ENCODE measurements at regions not wholly inside any gene's neighbourhood (a gene's known extent, or its start where the extent isn't known, plus 50 kb on each side); places are given as distances from the start of the nearest gene placed in this dataset.
A peak's percentile ranks its signal among the peaks of the same experiment; 100 is the strongest.
"Not testable (repeated sequence)": the region's sequence is repeated elsewhere in the genome, so short reads cannot be mapped to it uniquely, and the experiment has no call there.

DNA sequence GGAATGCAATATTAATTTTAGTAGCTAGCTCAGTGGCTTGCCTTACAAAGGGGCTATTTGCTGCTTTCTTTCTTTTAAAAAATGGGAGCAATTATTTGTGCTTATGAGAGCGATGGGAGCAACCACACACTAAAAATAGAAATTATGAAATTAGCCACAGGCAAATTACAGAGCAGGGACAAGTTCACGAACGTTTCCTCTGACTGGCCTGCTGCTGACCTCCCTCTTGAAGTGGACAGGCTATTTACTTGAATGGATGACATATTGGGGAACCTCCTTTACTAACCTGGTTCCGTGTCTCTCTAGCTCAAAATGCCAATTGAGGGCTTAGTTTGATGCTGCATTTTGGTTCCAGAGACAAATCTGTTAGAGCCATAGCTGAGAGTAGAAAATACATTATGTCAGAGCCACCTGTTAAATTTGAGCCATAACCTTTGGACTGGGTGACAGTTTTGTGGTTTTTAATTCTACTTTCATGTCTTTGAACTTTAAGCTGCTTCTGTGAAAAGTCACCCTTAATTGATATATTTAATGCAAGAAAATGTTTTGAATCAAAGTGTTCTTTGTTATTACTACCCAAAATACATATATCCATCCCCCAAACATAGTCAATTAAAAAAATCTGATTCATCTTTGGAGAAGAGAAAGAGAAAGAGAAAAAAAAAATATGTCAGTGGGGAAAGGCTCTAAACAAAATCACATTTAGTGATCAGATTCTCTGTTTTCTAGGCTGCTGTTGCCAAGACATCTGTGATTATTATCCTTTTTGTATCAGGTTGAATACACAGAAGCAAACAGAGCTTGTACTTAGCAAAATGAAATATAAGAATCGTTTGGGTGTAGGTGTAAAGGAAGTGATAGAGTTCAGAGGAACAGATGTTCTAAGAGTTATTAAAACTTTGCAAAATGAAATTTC lies 351.9 kb downstream of the ADGRL2 start:
- no peak overlapping the region for H3K4me3 ChIP-seq (ENCODE audit: low read length)
- no peak for DNase-seq (ENCODE audit: low read depth)
- TF ChIP-seq, protein P1, sequence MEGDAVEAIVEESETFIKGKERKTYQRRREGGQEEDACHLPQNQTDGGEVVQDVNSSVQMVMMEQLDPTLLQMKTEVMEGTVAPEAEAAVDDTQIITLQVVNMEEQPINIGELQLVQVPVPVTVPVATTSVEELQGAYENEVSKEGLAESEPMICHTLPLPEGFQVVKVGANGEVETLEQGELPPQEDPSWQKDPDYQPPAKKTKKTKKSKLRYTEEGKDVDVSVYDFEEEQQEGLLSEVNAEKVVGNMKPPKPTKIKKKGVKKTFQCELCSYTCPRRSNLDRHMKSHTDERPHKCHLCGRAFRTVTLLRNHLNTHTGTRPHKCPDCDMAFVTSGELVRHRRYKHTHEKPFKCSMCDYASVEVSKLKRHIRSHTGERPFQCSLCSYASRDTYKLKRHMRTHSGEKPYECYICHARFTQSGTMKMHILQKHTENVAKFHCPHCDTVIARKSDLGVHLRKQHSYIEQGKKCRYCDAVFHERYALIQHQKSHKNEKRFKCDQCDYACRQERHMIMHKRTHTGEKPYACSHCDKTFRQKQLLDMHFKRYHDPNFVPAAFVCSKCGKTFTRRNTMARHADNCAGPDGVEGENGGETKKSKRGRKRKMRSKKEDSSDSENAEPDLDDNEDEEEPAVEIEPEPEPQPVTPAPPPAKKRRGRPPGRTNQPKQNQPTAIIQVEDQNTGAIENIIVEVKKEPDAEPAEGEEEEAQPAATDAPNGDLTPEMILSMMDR (IDR thresholded peaks at IDR 0.05; ENCODE audit: insufficient read depth, low read depth, low read length, missing control alignments): no peak

DNA sequence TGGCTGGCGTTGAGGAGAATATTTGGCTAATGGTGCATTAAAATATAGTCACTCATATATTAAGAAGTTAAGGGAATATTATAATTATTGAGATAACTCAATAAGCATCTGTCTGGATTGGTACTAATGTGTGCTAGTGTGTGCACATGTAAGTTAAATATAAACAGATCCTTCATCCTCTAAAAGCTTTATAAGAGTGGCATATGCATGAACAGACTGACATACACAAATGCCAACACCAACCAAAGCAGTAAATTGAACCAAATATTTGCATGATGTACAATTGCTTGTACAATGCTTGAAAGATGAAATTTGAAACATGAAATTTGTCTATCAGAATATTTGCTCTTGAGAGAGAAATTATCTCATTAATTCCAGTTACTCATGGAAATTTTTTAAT lies 344.9 kb downstream of the ADGRL2 start:
- no peak overlapping the region for H3K4me3 ChIP-seq (ENCODE audit: low read length)
- TF ChIP-seq, protein P1 (IDR thresholded peaks at IDR 0.05; ENCODE audit: insufficient read depth, low read depth, low read length, missing control alignments): no peak
- no peak for DNase-seq (ENCODE audit: low read depth)

DNA sequence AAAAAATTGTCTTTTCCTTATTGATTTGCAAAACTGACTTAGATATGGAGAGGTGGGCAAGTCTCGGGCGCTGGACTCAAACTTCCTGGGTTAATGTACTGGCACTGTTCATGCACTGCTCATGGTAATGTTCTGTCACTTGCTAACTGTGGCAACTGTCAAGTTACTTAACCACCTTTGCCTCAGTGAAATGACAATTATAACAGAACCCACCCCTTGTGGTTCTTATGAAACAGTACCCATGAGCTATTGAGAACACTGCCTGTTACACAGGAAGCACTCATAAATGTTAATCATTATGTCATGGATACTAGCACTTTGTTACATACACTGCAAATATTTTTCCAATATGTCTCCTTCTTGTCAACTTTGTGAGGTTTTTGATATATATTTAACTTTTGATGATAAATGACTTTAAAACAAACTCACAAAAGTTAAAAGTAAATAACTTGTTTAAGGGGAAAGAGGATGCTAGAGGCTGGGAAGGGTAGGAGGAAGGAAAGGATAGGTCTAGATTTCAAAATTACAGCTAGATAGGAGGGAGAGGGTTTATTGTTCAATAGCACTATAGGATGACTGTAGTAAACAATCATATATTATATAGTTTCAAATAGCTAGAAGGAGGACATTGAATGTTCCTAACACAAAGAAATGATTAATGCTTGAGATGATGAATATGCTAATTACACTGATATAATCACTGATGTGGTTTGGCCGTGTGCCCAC lies 342.5 kb downstream of the ADGRL2 start:
- TF ChIP-seq, protein P1 (IDR thresholded peaks at IDR 0.05; ENCODE audit: insufficient read depth, low read depth, low read length, missing control alignments): no peak
- no peak for DNase-seq (ENCODE audit: low read depth)
- no peak overlapping the region for H3K4me3 ChIP-seq (ENCODE audit: low read length)

DNA sequence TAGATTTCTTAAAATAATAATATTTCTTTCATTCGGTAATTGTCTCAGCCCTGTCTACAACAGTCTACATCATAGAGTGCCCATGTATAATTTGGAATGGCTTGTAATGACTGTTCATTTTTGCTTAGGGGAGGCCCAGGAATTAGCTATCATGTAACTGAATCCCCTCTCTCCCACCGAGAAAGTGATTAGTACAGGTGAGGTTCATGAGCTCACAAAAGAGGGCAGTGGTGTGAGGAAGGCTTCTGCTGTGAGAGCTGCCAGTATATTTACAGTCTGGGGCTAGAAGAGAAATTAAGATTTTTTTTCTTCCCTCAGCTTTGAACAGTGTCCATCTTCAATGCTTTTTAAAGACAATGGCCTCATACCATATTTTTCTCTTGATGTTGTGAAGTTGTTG lies 340.7 kb downstream of the ADGRL2 start:
- no peak overlapping the region for H3K4me3 ChIP-seq (ENCODE audit: low read length)
- no peak for DNase-seq (ENCODE audit: low read depth)

DNA sequence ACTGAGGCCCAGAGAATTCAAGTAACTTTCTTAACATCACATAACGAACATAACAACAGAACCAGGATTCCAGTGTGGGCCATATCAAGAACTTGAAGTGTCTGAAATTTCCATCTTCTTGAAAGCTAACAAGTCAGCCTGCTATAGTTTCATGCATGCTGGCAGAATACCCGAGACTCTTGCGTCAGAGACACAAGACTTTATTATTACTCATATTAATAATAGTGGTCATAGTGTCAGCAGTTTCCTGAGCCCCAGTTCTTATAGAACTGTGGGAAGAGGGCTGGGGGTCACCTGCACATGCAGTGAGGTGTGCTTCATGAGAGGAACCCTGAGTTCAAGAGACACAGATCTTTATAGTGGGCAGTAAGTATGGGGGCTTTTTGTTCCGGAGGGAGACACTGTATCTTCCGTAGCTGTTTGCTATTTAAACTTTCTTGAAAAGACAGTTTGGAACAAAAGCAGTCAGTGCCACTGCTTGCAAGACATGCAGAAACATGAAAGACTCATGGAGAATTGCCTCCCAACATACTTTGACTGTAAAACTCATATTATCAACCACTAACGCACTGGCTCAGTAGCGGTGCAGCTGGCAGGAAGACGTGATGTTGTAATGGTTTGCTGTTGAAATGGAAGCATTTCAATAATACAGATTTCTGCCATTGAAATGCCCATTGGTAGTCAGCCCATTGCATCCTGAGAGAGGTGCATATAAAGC lies 339.2 kb downstream of the ADGRL2 start:
- TF ChIP-seq, protein P1 (IDR thresholded peaks at IDR 0.05; ENCODE audit: insufficient read depth, low read depth, low read length, missing control alignments): no peak
- peak; percentile 91 for DNase-seq (ENCODE audit: low read depth)
- peak overlapping the region; percentile 17 for H3K4me3 ChIP-seq (ENCODE audit: low read length)

More for the DNA sequence above, 340.7 kb downstream of the ADGRL2 start:
- TF ChIP-seq, protein P1 (IDR thresholded peaks at IDR 0.05; ENCODE audit: insufficient read depth, low read depth, low read length, missing control alignments): no peak

DNA sequence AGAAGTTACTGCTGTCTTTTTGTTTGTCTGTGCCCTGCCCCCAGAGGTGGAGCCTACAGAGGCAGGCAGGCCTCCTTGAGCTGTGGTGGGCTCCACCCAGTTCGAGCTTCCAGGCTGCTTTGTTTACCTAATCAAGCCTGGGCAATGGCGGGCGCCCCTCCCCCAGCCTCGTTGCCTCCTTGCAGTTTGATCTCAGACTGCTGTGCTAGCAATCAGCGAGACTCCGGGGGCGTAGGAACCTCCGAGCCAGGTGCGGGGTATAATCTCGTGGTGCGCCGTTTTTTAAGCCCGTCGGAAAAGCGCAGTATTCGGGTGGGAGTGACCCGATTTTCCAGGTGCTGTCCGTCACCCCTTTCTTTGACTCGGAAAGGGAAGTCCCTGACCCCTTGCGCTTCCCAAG lies 335.6 kb downstream of the ADGRL2 start:
- DNase-seq (ENCODE audit: low read depth); H3K4me3 ChIP-seq (ENCODE audit: low read length): not testable (repeated sequence)

DNA sequence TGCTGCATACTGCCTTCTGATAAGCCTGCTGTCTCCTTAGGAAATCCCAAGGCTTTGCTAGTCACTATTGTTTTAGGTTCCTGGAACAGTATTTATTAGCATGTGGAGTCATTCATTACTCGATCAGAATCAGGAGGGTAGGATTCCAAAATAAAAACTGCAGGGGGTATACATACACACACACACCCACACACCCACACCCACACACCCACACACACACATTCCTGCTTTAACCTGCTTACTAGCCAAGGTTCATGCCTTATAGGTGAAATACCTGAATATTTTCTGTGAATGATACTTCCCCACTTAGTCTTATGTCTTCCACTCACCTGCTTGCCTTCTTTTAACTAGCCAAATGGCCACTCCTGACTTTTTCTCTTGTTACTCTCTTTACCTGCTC lies 325.1 kb downstream of the ADGRL2 start:
- DNase-seq (ENCODE audit: low read depth): no peak
- TF ChIP-seq, protein P1 (IDR thresholded peaks at IDR 0.05; ENCODE audit: insufficient read depth, low read depth, low read length, missing control alignments): no peak
- H3K4me3 ChIP-seq (ENCODE audit: low read length): no peak overlapping the region
